SK-N-SH (cell line): ENCODE measurements at regions not wholly inside any gene's neighbourhood (a gene's known extent, or its start where the extent isn't known, plus 50 kb on each side); places are given as distances from the start of the nearest gene placed in this dataset.

Experiments
- CTCF ChIA-PET: fragments of 300-600, 350-600 bp; formaldehyde crosslinking; extraction: SDS; loops from one replicate; lab custom pipeline; 2021; lab: Yijun Ruan, JAX
- POLR2A ChIA-PET: fragments of 350-600 bp; sonication (Branson Sonifier 250); formaldehyde crosslinking; extraction: SDS; loops from one replicate; lab custom pipeline; 2020; ENCODE audit warnings: antibody characterized with exemption, inconsistent platforms; lab: Yijun Ruan, JAX
- DNase-seq: peaks from one replicate; pipeline ENCODE4 v3.0.0; 2012
- H2AFZ ChIP-seq: fragments of 200-600 bp; sonication (generic); 2 replicates; pipeline ENCODE4 v1.8.1; 2016; ENCODE audit warnings: antibody characterized with exemption, mild to moderate bottlenecking, low read depth
- H3F3A ChIP-seq: fragments of 200-600 bp; sonication (generic); replicated peaks from 2 replicates; pipeline ENCODE3; 2016; ENCODE audit warnings: antibody characterized with exemption, mild to moderate bottlenecking; ENCODE audit not compliant: insufficient read depth
- H3K27ac ChIP-seq, 2 experiments: fragments of 200-500 bp in 1 of 2; fragments of 200-600 bp in 1 of 2; sonication (Bioruptor generic) in 1 of 2; sonication (generic), shearing (Covaris generic) in 1 of 2; 2 replicates each; pipeline versions ENCODE4 v1.5.1 to v1.6.1; 2014 to 2016; ENCODE audit warnings: low read depth in 2 of 2, inconsistent platforms in 1 of 2, low read length in 1 of 2, mild to moderate bottlenecking in 1 of 2, mixed read lengths in 1 of 2
- H3K27me3 ChIP-seq: fragments of 200-600 bp; sonication (generic), shearing (Covaris generic); 2 replicates; pipeline ENCODE4 v1.6.1; 2016; ENCODE audit warnings: mixed run types; ENCODE audit not compliant: insufficient read depth
- H3K36me3 ChIP-seq, 2 experiments: fragments of 200-500 bp in 1 of 2; fragments of 200-600 bp in 1 of 2; sonication (Bioruptor generic) in 1 of 2; sonication (generic) in 1 of 2; replicated peaks in 1 of 2; 2 replicates each; pipeline versions ENCODE3 to v1.5.1; 2014 to 2016; ENCODE audit warnings: low read length in 1 of 2, mild to moderate bottlenecking in 1 of 2; ENCODE audit not compliant: insufficient read depth in 2 of 2, control insufficient read depth in 1 of 2
- H3K4me1 ChIP-seq, 2 experiments: fragments of 200-500 bp in 1 of 2; fragments of 200-600 bp in 1 of 2; sonication (Bioruptor generic) in 1 of 2; sonication (generic), shearing (Covaris generic) in 1 of 2; 2 replicates each; pipeline versions ENCODE4 v1.5.1 to v1.6.1; 2014 to 2016; ENCODE audit warnings: low read depth in 1 of 2, low read length in 1 of 2, mixed run types in 1 of 2; ENCODE audit not compliant: insufficient read depth in 2 of 2, control insufficient read depth in 1 of 2
- H3K4me2 ChIP-seq: fragments of 200-600 bp; sonication (generic), shearing (Covaris generic); 2 replicates; pipeline ENCODE4 v1.6.1; 2017; ENCODE audit warnings: mixed run types
- H3K4me3 ChIP-seq, 2 experiments: fragments of 200-500 bp in 1 of 2; fragments of 200-600 bp in 1 of 2; sonication (Bioruptor generic) in 1 of 2; sonication (generic), shearing (Covaris generic) in 1 of 2; 2 replicates each; pipeline versions ENCODE4 v1.5.1 to v1.8.1; 2014 to 2016; ENCODE audit warnings: low read depth in 2 of 2, inconsistent platforms in 1 of 2, low read length in 1 of 2, mild to moderate bottlenecking in 1 of 2, mixed read lengths in 1 of 2, moderate library complexity in 1 of 2
- H3K79me2 ChIP-seq: fragments of 200-600 bp; sonication (generic); 2 replicates; pipeline ENCODE4 v1.8.1; 2017; ENCODE audit warnings: mild to moderate bottlenecking; ENCODE audit not compliant: insufficient read depth
- H3K9ac ChIP-seq: fragments of 200-600 bp; sonication (generic); 2 replicates; pipeline ENCODE4 v1.6.1; 2017; ENCODE audit warnings: mixed run types
- H3K9me2 ChIP-seq: fragments of 200-600 bp; sonication (generic); 2 replicates; pipeline ENCODE4 v1.6.1; 2017; ENCODE audit warnings: mixed run types
- H3K9me3 ChIP-seq: fragments of 200-600 bp; sonication (generic); 2 replicates; pipeline ENCODE4 v1.6.1; 2017; ENCODE audit warnings: mixed run types, mild to moderate bottlenecking, moderate library complexity
- H4K20me1 ChIP-seq: fragments of 200-600 bp; sonication (generic); 2 replicates; pipeline ENCODE4 v1.6.1; 2017; ENCODE audit warnings: mild to moderate bottlenecking, mixed run types; ENCODE audit not compliant: insufficient read depth
- ELF1 ChIP-seq: IDR thresholded peaks from 2 replicates; pipeline ENCODE4 v1.4.0; 2012
- FOSL2 ChIP-seq: IDR thresholded peaks from 2 replicates; pipeline ENCODE4 v1.4.0; 2012; ENCODE audit warnings: low read depth, mild to moderate bottlenecking, moderate library complexity, borderline replicate concordance
- FOXM1 ChIP-seq: IDR thresholded peaks from 2 replicates; pipeline ENCODE4 v1.4.0; 2012; ENCODE audit warnings: low read depth, mild to moderate bottlenecking
- GABPA ChIP-seq: IDR thresholded peaks from 2 replicates; pipeline ENCODE4 v1.4.0; 2012; ENCODE audit warnings: low read depth, mild to moderate bottlenecking
- GATA2 ChIP-seq: sonication (generic); formaldehyde crosslinking; IDR thresholded peaks from 2 replicates; pipeline ENCODE4 v1.5.0; 2020; ENCODE audit warnings: mild to moderate bottlenecking, missing genetic modification reagents
- IRF3 ChIP-seq: fragments of 150-350 bp; IDR thresholded peaks from 2 replicates; pipeline ENCODE4 v1.6.1; 2016; ENCODE audit warnings: mild to moderate bottlenecking, low read depth, low read length
- MXI1 ChIP-seq: IDR thresholded peaks from 2 replicates; pipeline ENCODE4 v1.6.1; 2012; ENCODE audit warnings: mild to moderate bottlenecking, low read depth, low read length, improper control_type of control experiment
- NFIC ChIP-seq: IDR thresholded peaks from 2 replicates; pipeline ENCODE4 v1.4.0; 2012; ENCODE audit warnings: borderline replicate concordance
- NRF1 ChIP-seq: IDR thresholded peaks from 2 replicates; pipeline ENCODE4 v1.6.1; 2012; ENCODE audit warnings: low read depth, mild to moderate bottlenecking, low read length
- PBX3 ChIP-seq: IDR thresholded peaks from 2 replicates; pipeline ENCODE4; 2012
- RCOR1 ChIP-seq: fragments of 150-350 bp; IDR thresholded peaks from 2 replicates; pipeline ENCODE4 v1.6.1; 2017; ENCODE audit warnings: antibody characterized with exemption, low read length
- RXRA ChIP-seq: IDR thresholded peaks from 2 replicates; pipeline ENCODE4 v1.4.0; 2012; ENCODE audit warnings: low read depth, mild to moderate bottlenecking, borderline replicate concordance
- SMC3 ChIP-seq: IDR thresholded peaks from 2 replicates; pipeline ENCODE4 v1.6.1; 2012; ENCODE audit warnings: low read depth, low read length, improper control_type of control experiment
- TAF1 ChIP-seq: IDR thresholded peaks from 2 replicates; pipeline ENCODE4 v1.6.1; 2012; ENCODE audit warnings: low read depth, mild to moderate bottlenecking, low read length, moderate library complexity, borderline replicate concordance
- TCF12 ChIP-seq: IDR thresholded peaks from 2 replicates; pipeline ENCODE4 v1.4.0; 2012
- USF1 ChIP-seq: IDR thresholded peaks from 2 replicates; pipeline ENCODE4 v1.4.0; 2012; ENCODE audit warnings: low read depth, borderline replicate concordance
- ZBTB33 ChIP-seq: IDR thresholded peaks from 2 replicates; pipeline ENCODE4 v1.4.0; 2012; ENCODE audit warnings: low read depth, borderline replicate concordance
- WGBS: methylation state at CpG from one replicate; pipeline ENCODE4 v1.1.6; 2017; ENCODE audit warnings: low lambda C conversion rate; 5-methylcytosine and 5-hydroxymethylcytosine counted together

GRCh38 chr16:9195287-9195686 lies 103.8 kb downstream of the HAPSTR1 start:
- Histone ChIP-seq H3K9ac (no peak overlapping the region), H3F3A (no peaks in the 10 kb centered on the region), H3K9me3 (no peaks in the 10 kb centered on the region), H3K79me2 (no peaks in the 10 kb centered on the region), H3K36me3 (no peaks in the 10 kb centered on the region), H3K4me2 (no peak overlapping the region), H3K4me1 (no peaks in the 10 kb centered on the region), H3K27ac (no peak overlapping the region), H3K4me3 (no peak overlapping the region), H4K20me1 (no peaks in the 10 kb centered on the region), H2AFZ (no peak overlapping the region), H3K9me2 (no peaks in the 10 kb centered on the region), H3K27me3 (no peaks in the 10 kb centered on the region)
- DNase-seq: no peak
- 31% methylated on average over 6 of the region's 6 CpGs for WGBS
- TF ChIP-seq TAF1 (no peak), GATA2 (CRISPR knock-in tag) (no peak), RXRA (no peak), ZBTB33 (no peak), NRF1 (no peak), USF1 (no peak), ELF1 (no peak), TCF12 (no peak)
- ChIA-PET POLR2A (no interaction called here), CTCF (no interaction called here)

- H3K27ac ChIP-seq: no peak overlapping the region
- H3K79me2 ChIP-seq: no peaks in the 10 kb centered on the region
- no peak overlapping the region for H3K4me2 ChIP-seq
- H3K36me3 ChIP-seq: no peaks in the 10 kb centered on the region
- H3K4me1 ChIP-seq: no peaks in the 10 kb centered on the region
- H3K4me3 ChIP-seq: no peak overlapping the region
- no peak overlapping the region for H3K9ac ChIP-seq
- no peak for DNase-seq
- ChIA-PET POLR2A (no interaction called here), CTCF (interaction anchor here (1.5 kb wide), 1 partner anchor 8 kb away, joined by 4 read pairs; no protein-coding TSS in a partner anchor)
- H3K27me3 ChIP-seq: no peaks in the 10 kb centered on the region
- no peak overlapping the region for H2AFZ ChIP-seq
- H3F3A ChIP-seq: no peaks in the 10 kb centered on the region
- H3K9me2 ChIP-seq: no peaks in the 10 kb centered on the region
- H3K9me3 ChIP-seq: no peaks in the 10 kb centered on the region
- WGBS: 42% methylated on average over 8 of the region's 8 CpGs
- H4K20me1 ChIP-seq: no peaks in the 10 kb centered on the region
- TF ChIP-seq NFIC: no peak
- no peak for TF ChIP-seq RCOR1
- no peak for TF ChIP-seq ELF1
- TF ChIP-seq ZBTB33: no peak
- TF ChIP-seq SMC3: no peak
- no peak for TF ChIP-seq PBX3
- no peak for TF ChIP-seq MXI1
- TF ChIP-seq IRF3: no peak
- TF ChIP-seq FOSL2: no peak
- no peak for TF ChIP-seq USF1
- no peak for TF ChIP-seq GABPA
- TF ChIP-seq FOXM1: no peak
Observed at GRCh38 chr16:9197957-9198661, 106.7 kb downstream of the HAPSTR1 start.
